Liver (tissue), 3 donors: ENCODE measurements at regions not wholly inside any gene's neighbourhood (a gene's known extent, or its start where the extent isn't known, plus 50 kb on each side); places are given as distances from the start of the nearest gene placed in this dataset.

ENCODE experiments used
- EGR1 ChIP-seq, 2 donors: IDR thresholded peaks; 2 replicates each; pipeline ENCODE4 v1.6.1; 2016 to 2018; ENCODE audit warnings: antibody characterized with exemption in 2 of 2, low read depth in 2 of 2
- FOXA1 ChIP-seq: IDR thresholded peaks from 2 replicates; pipeline ENCODE4 v1.6.1; 2016; ENCODE audit warnings: antibody characterized with exemption
- GABPA ChIP-seq, 2 donors: IDR thresholded peaks in 1 of 2; conservative IDR thresholded peaks in 1 of 2; 2 replicates each; pipeline ENCODE4 v1.6.1; 2016; ENCODE audit warnings: antibody characterized with exemption in 2 of 2, mild to moderate bottlenecking in 1 of 2, moderate library complexity in 1 of 2
- HNF4G ChIP-seq: IDR thresholded peaks from 2 replicates; pipeline ENCODE4 v1.6.1; 2016; ENCODE audit warnings: antibody characterized with exemption
- JUND ChIP-seq, 2 donors: IDR thresholded peaks; 2 replicates each; pipeline ENCODE4 v1.6.1; 2016; ENCODE audit warnings: antibody characterized with exemption in 2 of 2
- RAD21 ChIP-seq, 2 donors: IDR thresholded peaks; 2 replicates each; pipeline ENCODE4 v1.6.1; 2016; ENCODE audit warnings: antibody characterized with exemption in 2 of 2, mild to moderate bottlenecking in 2 of 2
- SP1 ChIP-seq: IDR thresholded peaks from 2 replicates; pipeline ENCODE4 v1.6.1; 2018; ENCODE audit warnings: antibody characterized with exemption, mild to moderate bottlenecking
- TAF1 ChIP-seq: conservative IDR thresholded peaks from 2 replicates; pipeline ENCODE4 v1.6.1; 2016; ENCODE audit warnings: antibody characterized with exemption, mild to moderate bottlenecking
- YY1 ChIP-seq: IDR thresholded peaks from 2 replicates; pipeline ENCODE4 v1.6.1; 2016; ENCODE audit warnings: antibody characterized with exemption, mild to moderate bottlenecking
- TF ChIP-seq, protein P1 (sequence below): IDR thresholded peaks from 2 replicates; pipeline ENCODE4 v1.6.1; 2016; ENCODE audit warnings: antibody characterized with exemption
- TF ChIP-seq, protein P2 (sequence below): fragments of 150-350 bp; IDR thresholded peaks from 2 replicates; pipeline ENCODE4 v1.5.1; 2017; ENCODE audit warnings: improper control_type of control experiment, low read depth, low read length; ENCODE audit not compliant: missing input control
- TF ChIP-seq, protein P3 (sequence below): IDR thresholded peaks from 2 replicates; pipeline ENCODE4 v1.6.1; 2016; ENCODE audit warnings: antibody characterized with exemption, mild to moderate bottlenecking
- TF ChIP-seq, protein P4 (sequence below): IDR thresholded peaks from 2 replicates; pipeline ENCODE4 v1.6.1; 2016; ENCODE audit warnings: antibody characterized with exemption
- donor health status: healthy.
- donor health status: healthy.

DNA sequence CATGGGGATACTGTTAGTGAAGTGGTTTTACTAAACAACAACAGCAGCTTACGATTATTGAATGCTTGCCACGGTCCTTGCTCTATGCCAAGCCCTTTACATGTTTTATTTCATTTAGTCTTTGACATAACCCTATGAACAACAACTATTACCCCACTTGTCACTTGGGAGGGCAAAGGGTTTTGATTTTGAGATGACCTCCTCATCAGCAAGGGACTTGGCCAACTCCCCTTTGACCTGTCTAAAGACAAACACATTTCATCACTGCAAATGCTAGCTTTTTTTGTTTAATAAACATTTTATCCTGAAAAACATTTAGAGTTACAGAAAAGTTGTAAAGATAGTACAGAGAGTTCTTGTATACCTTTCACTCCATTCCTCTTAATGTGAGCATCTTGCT, 152.5 kb upstream of the WNT4 start:
- TF ChIP-seq, protein P1, sequence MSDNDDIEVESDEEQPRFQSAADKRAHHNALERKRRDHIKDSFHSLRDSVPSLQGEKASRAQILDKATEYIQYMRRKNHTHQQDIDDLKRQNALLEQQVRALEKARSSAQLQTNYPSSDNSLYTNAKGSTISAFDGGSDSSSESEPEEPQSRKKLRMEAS = no peak
- TF ChIP-seq, protein P2, sequence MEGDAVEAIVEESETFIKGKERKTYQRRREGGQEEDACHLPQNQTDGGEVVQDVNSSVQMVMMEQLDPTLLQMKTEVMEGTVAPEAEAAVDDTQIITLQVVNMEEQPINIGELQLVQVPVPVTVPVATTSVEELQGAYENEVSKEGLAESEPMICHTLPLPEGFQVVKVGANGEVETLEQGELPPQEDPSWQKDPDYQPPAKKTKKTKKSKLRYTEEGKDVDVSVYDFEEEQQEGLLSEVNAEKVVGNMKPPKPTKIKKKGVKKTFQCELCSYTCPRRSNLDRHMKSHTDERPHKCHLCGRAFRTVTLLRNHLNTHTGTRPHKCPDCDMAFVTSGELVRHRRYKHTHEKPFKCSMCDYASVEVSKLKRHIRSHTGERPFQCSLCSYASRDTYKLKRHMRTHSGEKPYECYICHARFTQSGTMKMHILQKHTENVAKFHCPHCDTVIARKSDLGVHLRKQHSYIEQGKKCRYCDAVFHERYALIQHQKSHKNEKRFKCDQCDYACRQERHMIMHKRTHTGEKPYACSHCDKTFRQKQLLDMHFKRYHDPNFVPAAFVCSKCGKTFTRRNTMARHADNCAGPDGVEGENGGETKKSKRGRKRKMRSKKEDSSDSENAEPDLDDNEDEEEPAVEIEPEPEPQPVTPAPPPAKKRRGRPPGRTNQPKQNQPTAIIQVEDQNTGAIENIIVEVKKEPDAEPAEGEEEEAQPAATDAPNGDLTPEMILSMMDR = no peak
- no peak for TF ChIP-seq RAD21 (IDR thresholded peaks at IDR 0.05)
- TF ChIP-seq TAF1 = no peak
- TF ChIP-seq JUND (IDR thresholded peaks at IDR 0.05) = no peak
- TF ChIP-seq, protein P3, sequence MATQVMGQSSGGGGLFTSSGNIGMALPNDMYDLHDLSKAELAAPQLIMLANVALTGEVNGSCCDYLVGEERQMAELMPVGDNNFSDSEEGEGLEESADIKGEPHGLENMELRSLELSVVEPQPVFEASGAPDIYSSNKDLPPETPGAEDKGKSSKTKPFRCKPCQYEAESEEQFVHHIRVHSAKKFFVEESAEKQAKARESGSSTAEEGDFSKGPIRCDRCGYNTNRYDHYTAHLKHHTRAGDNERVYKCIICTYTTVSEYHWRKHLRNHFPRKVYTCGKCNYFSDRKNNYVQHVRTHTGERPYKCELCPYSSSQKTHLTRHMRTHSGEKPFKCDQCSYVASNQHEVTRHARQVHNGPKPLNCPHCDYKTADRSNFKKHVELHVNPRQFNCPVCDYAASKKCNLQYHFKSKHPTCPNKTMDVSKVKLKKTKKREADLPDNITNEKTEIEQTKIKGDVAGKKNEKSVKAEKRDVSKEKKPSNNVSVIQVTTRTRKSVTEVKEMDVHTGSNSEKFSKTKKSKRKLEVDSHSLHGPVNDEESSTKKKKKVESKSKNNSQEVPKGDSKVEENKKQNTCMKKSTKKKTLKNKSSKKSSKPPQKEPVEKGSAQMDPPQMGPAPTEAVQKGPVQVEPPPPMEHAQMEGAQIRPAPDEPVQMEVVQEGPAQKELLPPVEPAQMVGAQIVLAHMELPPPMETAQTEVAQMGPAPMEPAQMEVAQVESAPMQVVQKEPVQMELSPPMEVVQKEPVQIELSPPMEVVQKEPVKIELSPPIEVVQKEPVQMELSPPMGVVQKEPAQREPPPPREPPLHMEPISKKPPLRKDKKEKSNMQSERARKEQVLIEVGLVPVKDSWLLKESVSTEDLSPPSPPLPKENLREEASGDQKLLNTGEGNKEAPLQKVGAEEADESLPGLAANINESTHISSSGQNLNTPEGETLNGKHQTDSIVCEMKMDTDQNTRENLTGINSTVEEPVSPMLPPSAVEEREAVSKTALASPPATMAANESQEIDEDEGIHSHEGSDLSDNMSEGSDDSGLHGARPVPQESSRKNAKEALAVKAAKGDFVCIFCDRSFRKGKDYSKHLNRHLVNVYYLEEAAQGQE = no peak
- no peak for TF ChIP-seq SP1
- no peak for TF ChIP-seq GABPA (IDR thresholded peaks at IDR 0.05 in 1 of 2, conservative IDR thresholded peaks at IDR 0.05 in 1 of 2)
- TF ChIP-seq EGR1 (IDR thresholded peaks at IDR 0.05; ENCODE audit: low read depth in 2 of 2) = no peak
- TF ChIP-seq, protein P4, sequence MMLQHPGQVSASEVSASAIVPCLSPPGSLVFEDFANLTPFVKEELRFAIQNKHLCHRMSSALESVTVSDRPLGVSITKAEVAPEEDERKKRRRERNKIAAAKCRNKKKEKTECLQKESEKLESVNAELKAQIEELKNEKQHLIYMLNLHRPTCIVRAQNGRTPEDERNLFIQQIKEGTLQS = no peak
- TF ChIP-seq FOXA1 = no peak
- no peak for TF ChIP-seq YY1
- TF ChIP-seq HNF4G = no peak
